IMR-90 (cell line): ENCODE measurements at regions not wholly inside any gene's neighbourhood (a gene's known extent, or its start where the extent isn't known, plus 50 kb on each side); places are given as distances from the start of the nearest gene placed in this dataset.

ENCODE experiments used
- BHLHE40 ChIP-seq: fragments of 150-350 bp; IDR thresholded peaks from 2 replicates; pipeline ENCODE4 v1.6.1; 2016; ENCODE audit warnings: mild to moderate bottlenecking, low read depth, low read length
- CEBPB ChIP-seq: IDR thresholded peaks from 2 replicates; pipeline ENCODE4 v1.6.1; 2012; ENCODE audit warnings: low read depth, low read length, improper control_type of control experiment
- CHD1 ChIP-seq: IDR thresholded peaks from 2 replicates; pipeline ENCODE4 v1.6.1; 2012; ENCODE audit warnings: low read depth, low read length, improper control_type of control experiment
- CTCF ChIP-seq: conservative IDR thresholded peaks from 2 replicates; pipeline ENCODE4 v1.5.1; 2012; ENCODE audit warnings: mild to moderate bottlenecking, low read depth, low read length, improper control_type of control experiment
- ELK1 ChIP-seq: fragments of 150-350 bp; IDR thresholded peaks from 2 replicates; pipeline ENCODE4 v1.6.1; 2016; ENCODE audit warnings: low read depth, mild to moderate bottlenecking, low read length, moderate library complexity, borderline replicate concordance
- MAFK ChIP-seq: IDR thresholded peaks from 2 replicates; pipeline ENCODE4 v1.6.1; 2012; ENCODE audit warnings: low read depth, low read length, improper control_type of control experiment
- MAZ ChIP-seq: IDR thresholded peaks from 2 replicates; pipeline ENCODE4 v1.6.1; 2012; ENCODE audit warnings: low read depth, mild to moderate bottlenecking, low read length, improper control_type of control experiment, moderate library complexity, borderline replicate concordance
- MXI1 ChIP-seq: IDR thresholded peaks from 2 replicates; pipeline ENCODE4 v1.6.1; 2012; ENCODE audit warnings: low read depth, mild to moderate bottlenecking, low read length, moderate library complexity, borderline replicate concordance
- POLR2A ChIP-seq: IDR thresholded peaks from 2 replicates; pipeline ENCODE4 v1.6.1; 2012; ENCODE audit warnings: mild to moderate bottlenecking, low read depth, low read length
- RAD21 ChIP-seq: IDR thresholded peaks from 2 replicates; pipeline ENCODE4 v1.6.1; 2012; ENCODE audit warnings: low read length, improper control_type of control experiment
- RCOR1 ChIP-seq: IDR thresholded peaks from 2 replicates; pipeline ENCODE4 v1.6.1; 2012; ENCODE audit warnings: mild to moderate bottlenecking, low read length, improper control_type of control experiment; ENCODE audit not compliant: insufficient replicate concordance
- RFX5 ChIP-seq: IDR thresholded peaks from 2 replicates; pipeline ENCODE4 v1.8.0; 2012; ENCODE audit warnings: low read depth, mild to moderate bottlenecking, low read length, moderate library complexity
- SMC3 ChIP-seq: fragments of 150-350 bp; IDR thresholded peaks from 2 replicates; pipeline ENCODE4 v1.6.1; 2016; ENCODE audit warnings: low read depth, mild to moderate bottlenecking, antibody characterized with exemption, low read length, moderate library complexity
- USF2 ChIP-seq: fragments of 150-350 bp; IDR thresholded peaks from 2 replicates; pipeline ENCODE4 v1.6.1; 2017; ENCODE audit warnings: mild to moderate bottlenecking, antibody characterized with exemption, low read length, low read depth

GRCh38 chr2:236964291-236964690 is 121.4 kb upstream of the COPS8 start:
- TF ChIP-seq CTCF (no peak), USF2 (no peak), CEBPB (no peak), SMC3 (no peak), BHLHE40 (no peak), POLR2A (no peak), RFX5 (no peak), ELK1 (no peak), RCOR1 (no peak), MXI1 (no peak), CHD1 (no peak), RAD21 (no peak), MAZ (no peak), MAFK (no peak)
